K562 (cell line): ENCODE measurements at regions not wholly inside any gene's neighbourhood (a gene's known extent, or its start where the extent isn't known, plus 50 kb on each side); places are given as distances from the start of the nearest gene placed in this dataset.
A peak's percentile ranks its signal among the peaks of the same experiment; 100 is the strongest.

Experiments
- CREB1 ChIP-seq, 2 experiments: sonication (generic) in 1 of 2; formaldehyde crosslinking in 1 of 2; IDR thresholded peaks; 2 replicates each; pipeline versions ENCODE4 v1.6.1 to v1.8.0; 2012 to 2022; ENCODE audit warnings: inconsistent platforms in 1 of 2, mild to moderate bottlenecking in 1 of 2, missing genetic modification reagents in 1 of 2, moderate library complexity in 1 of 2
- CREB3L1 ChIP-seq: fragments of 450-650 bp; IDR thresholded peaks from 2 replicates; pipeline ENCODE4 v1.6.1; 2014; ENCODE audit warnings: low read depth, mild to moderate bottlenecking, moderate library complexity, borderline replicate concordance
- ERF ChIP-seq: fragments of 450-650 bp; formaldehyde crosslinking; IDR thresholded peaks from 2 replicates; pipeline ENCODE4 v1.4.0; 2020; ENCODE audit warnings: mild to moderate bottlenecking, mixed read lengths
- FOXM1 ChIP-seq, 2 experiments: fragments of 450-650 bp in 1 of 2; sonication (generic) in 1 of 2; formaldehyde crosslinking in 1 of 2; IDR thresholded peaks; 2 replicates each; pipeline versions ENCODE4 v1.6.1 to v1.9.0; 2017 to 2022; ENCODE audit warnings: low read depth in 2 of 2, mild to moderate bottlenecking in 2 of 2, missing genetic modification reagents in 1 of 2, moderate library complexity in 1 of 2
- GTF2F1 ChIP-seq: IDR thresholded peaks from 2 replicates; pipeline ENCODE4 v1.6.1; 2011; ENCODE audit warnings: low read depth, low read length, improper control_type of control experiment
- HCFC1 ChIP-seq: IDR thresholded peaks from 2 replicates; pipeline ENCODE4 v1.6.1; 2012; ENCODE audit warnings: low read depth, low read length, improper control_type of control experiment
- HDAC6 ChIP-seq: IDR thresholded peaks from 2 replicates; pipeline ENCODE4 v1.6.1; 2012; ENCODE audit warnings: low read depth, mild to moderate bottlenecking, control low read depth, inconsistent platforms, low read length, moderate library complexity
- ILK ChIP-seq: fragments of 450-650 bp; IDR thresholded peaks from 2 replicates; pipeline ENCODE4 v1.6.1; 2016; ENCODE audit warnings: missing genetic modification characterization, low read depth, mild to moderate bottlenecking, missing compliant biosample characterization, moderate library complexity, borderline replicate concordance
- KLF13 ChIP-seq: fragments of 450-650 bp; IDR thresholded peaks from 2 replicates; pipeline ENCODE4 v1.6.1; 2016; ENCODE audit warnings: missing genetic modification characterization, low read depth, mild to moderate bottlenecking, missing compliant biosample characterization, moderate library complexity, borderline replicate concordance
- MECOM ChIP-seq: fragments of 250-450 bp; sonication (Bioruptor Pico); IDR thresholded peaks from 2 replicates; pipeline ENCODE4 v1.8.0; 2022; ENCODE audit warnings: inconsistent platforms
- PRMT5 ChIP-seq: sonication (generic); formaldehyde crosslinking; IDR thresholded peaks from 2 replicates; pipeline ENCODE4 v1.5.0; 2020; ENCODE audit warnings: missing genetic modification reagents
- SLC30A9 ChIP-seq: fragments of 250-450 bp; sonication (Bioruptor Pico); IDR thresholded peaks from 2 replicates; pipeline ENCODE4 v1.8.0; 2022; ENCODE audit warnings: mild to moderate bottlenecking, moderate library complexity
- THAP7 ChIP-seq: fragments of 250-450 bp; sonication (Bioruptor Pico); IDR thresholded peaks from 2 replicates; pipeline ENCODE4 v1.5.0; 2021
- ZBTB12 ChIP-seq: fragments of 250-450 bp; sonication (Bioruptor Pico); IDR thresholded peaks from 2 replicates; pipeline ENCODE4 v1.4.0; 2020
- ZFP30 ChIP-seq: fragments of 250-450 bp; sonication (Bioruptor Pico); IDR thresholded peaks from 2 replicates; pipeline ENCODE4 v1.8.0; 2022; ENCODE audit warnings: moderate library complexity, mild to moderate bottlenecking, inconsistent platforms, borderline replicate concordance
- ZNF282 ChIP-seq: sonication (generic); formaldehyde crosslinking; IDR thresholded peaks from 2 replicates; pipeline ENCODE4 v1.8.1; 2023; ENCODE audit warnings: missing genetic modification reagents
- ZNF518B ChIP-seq: fragments of 250-450 bp; sonication (Bioruptor Pico); IDR thresholded peaks from 2 replicates; pipeline ENCODE4 v1.5.0; 2021; ENCODE audit warnings: mild to moderate bottlenecking, moderate library complexity
- ZNF551 ChIP-seq: fragments of 250-450 bp; sonication (Bioruptor Pico); IDR thresholded peaks from 2 replicates; pipeline ENCODE4 v1.5.0; 2021; ENCODE audit warnings: mild to moderate bottlenecking, moderate library complexity
- ZNF717 ChIP-seq: fragments of 250-450 bp; sonication (Bioruptor Pico); IDR thresholded peaks from 2 replicates; pipeline ENCODE4 v1.5.0; 2021
- ZNF764 ChIP-seq: fragments of 250-450 bp; sonication (Bioruptor Pico); IDR thresholded peaks from 2 replicates; pipeline ENCODE4 v1.4.0; 2020; ENCODE audit warnings: low read depth, mild to moderate bottlenecking, moderate library complexity
- ZNF780A ChIP-seq: fragments of 250-450 bp; sonication (Bioruptor Pico); IDR thresholded peaks from 2 replicates; pipeline ENCODE4 v1.5.0; 2021; ENCODE audit warnings: mild to moderate bottlenecking
- TF ChIP-seq, protein P1 (sequence below): fragments of 250-450 bp; sonication (Bioruptor Pico); IDR thresholded peaks from 2 replicates; pipeline ENCODE4 v1.5.1; 2021; ENCODE audit warnings: mild to moderate bottlenecking

DNA sequence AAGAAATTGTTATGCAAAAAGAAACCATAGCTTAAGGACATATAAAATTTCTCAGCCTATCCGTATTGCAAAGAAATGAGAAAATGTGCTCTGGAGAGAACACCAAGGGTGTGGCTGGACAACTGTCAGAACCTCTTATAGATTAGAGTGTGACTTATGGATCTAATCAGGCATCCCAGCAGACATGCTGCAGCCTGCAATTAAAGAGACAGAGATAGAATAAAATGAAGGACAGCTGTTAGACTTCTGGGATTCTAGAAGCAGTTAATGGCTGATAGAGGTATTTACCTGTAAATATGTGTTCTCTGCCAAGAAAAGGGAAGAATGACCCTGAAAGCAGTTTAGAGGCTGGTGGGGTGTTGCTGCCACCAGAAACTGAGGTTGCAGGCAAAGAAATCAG is 160.1 kb upstream of the KIF2B start (continued):
- peak; percentile 42; the same call in 1 of the 2 replicates for TF ChIP-seq FOXM1 (IDR thresholded peaks at IDR 0.05; ENCODE audit: low read depth)
- TF ChIP-seq FOXM1 (CRISPR knock-in tag; IDR thresholded peaks at IDR 0.05; ENCODE audit: low read depth) = no peak
- no peak for TF ChIP-seq ILK (tag)
- TF ChIP-seq KLF13 = no peak
- TF ChIP-seq CREB1 (IDR thresholded peaks at IDR 0.05) = peak; percentile 28; the same call in 1 of the 2 replicates
- no peak for TF ChIP-seq CREB1 (CRISPR knock-in tag; IDR thresholded peaks at IDR 0.05)
- no peak for TF ChIP-seq ERF (CRISPR knock-in tag)
- no peak for TF ChIP-seq ZNF551
- TF ChIP-seq SLC30A9 (CRISPR knock-in tag) = no peak
- no peak for TF ChIP-seq GTF2F1
- TF ChIP-seq HDAC6 = no peak
- no peak for TF ChIP-seq ZNF282 (CRISPR knock-in tag)
- no peak for TF ChIP-seq ZNF717
- TF ChIP-seq HCFC1 = no peak
- TF ChIP-seq ZNF780A (CRISPR knock-in tag) = no peak
- no peak for TF ChIP-seq ZNF764 (CRISPR knock-in tag)
- TF ChIP-seq PRMT5 = no peak
- TF ChIP-seq ZBTB12 = no peak
- TF ChIP-seq CREB3L1 = no peak
- TF ChIP-seq MECOM = no peak
- TF ChIP-seq, protein P1, sequence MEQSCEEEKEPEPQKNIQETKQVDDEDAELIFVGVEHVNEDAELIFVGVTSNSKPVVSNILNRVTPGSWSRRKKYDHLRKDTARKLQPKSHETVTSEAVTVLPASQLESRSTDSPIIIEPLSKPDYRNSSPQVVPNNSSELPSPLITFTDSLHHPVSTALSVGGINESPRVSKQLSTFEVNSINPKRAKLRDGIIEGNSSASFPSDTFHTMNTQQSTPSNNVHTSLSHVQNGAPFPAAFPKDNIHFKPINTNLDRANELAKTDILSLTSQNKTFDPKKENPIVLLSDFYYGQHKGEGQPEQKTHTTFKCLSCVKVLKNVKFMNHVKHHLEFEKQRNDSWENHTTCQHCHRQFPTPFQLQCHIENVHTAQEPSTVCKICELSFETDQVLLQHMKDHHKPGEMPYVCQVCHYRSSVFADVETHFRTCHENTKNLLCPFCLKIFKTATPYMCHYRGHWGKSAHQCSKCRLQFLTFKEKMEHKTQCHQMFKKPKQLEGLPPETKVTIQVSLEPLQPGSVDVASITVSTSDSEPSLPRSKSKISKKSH (CRISPR knock-in tag) = no peak
- TF ChIP-seq THAP7 (CRISPR knock-in tag) = no peak
- no peak for TF ChIP-seq ZFP30
- no peak for TF ChIP-seq ZNF518B (CRISPR knock-in tag)
